GM18951 (cell line): ENCODE measurements at regions not wholly inside any gene's neighbourhood (a gene's known extent, or its start where the extent isn't known, plus 50 kb on each side); places are given as distances from the start of the nearest gene placed in this dataset.

ENCODE experiments used
- POLR2A ChIP-seq: IDR thresholded peaks from 4 replicates; pipeline ENCODE4 v1.6.1; 2011; ENCODE audit warnings: mild to moderate bottlenecking; ENCODE audit not compliant: insufficient read length, insufficient read depth; ENCODE audit errors: extremely low read depth
- in situ Hi-C: fragments of 300-500 bp; cut with MboI; formaldehyde crosslinking; loops from one replicate; pipeline ENCODE4 v1.12.0; 2022; ENCODE audit warnings: low sequenced_read_pairs, mixed read lengths, inconsistent platforms; ENCODE audit not compliant: unreplicated experiment

- in situ Hi-C loops = no loop called here
- no peak for TF ChIP-seq POLR2A
Observed at GRCh38 chr3:16079519-16079918, 95.0 kb upstream of the GALNT15 start.

GRCh38 chr3:16081661-16082060 is 92.8 kb upstream of the GALNT15 start:
- in situ Hi-C loops = no loop called here
- no peak for TF ChIP-seq POLR2A

- TF ChIP-seq POLR2A = no peak
- in situ Hi-C loops = no loop called here
Observed at GRCh38 chr3:16084887-16085286, 89.6 kb upstream of the GALNT15 start.

- no peak for TF ChIP-seq POLR2A
- in situ Hi-C loops = no loop called here
Observed at GRCh38 chr3:16085410-16085809, 89.1 kb upstream of the GALNT15 start.

- in situ Hi-C loops = no loop called here
- TF ChIP-seq POLR2A = no peak
Observed at GRCh38 chr3:16085884-16086608, 88.4 kb upstream of the GALNT15 start.

- no peak for TF ChIP-seq POLR2A
- in situ Hi-C loops = no loop called here
Observed at GRCh38 chr3:16086690-16087089, 87.8 kb upstream of the GALNT15 start.

GRCh38 chr3:16088496-16088895 is 86.0 kb upstream of the GALNT15 start:
- in situ Hi-C loops = no loop called here
- no peak for TF ChIP-seq POLR2A

GRCh38 chr3:16089521-16089920 is 85.0 kb upstream of the GALNT15 start:
- no peak for TF ChIP-seq POLR2A
- in situ Hi-C loops = no loop called here

- in situ Hi-C loops = no loop called here
- TF ChIP-seq POLR2A = no peak
Observed at GRCh38 chr3:16090024-16090423, 84.5 kb upstream of the GALNT15 start.

GRCh38 chr3:16090706-16091105 is 83.8 kb upstream of the GALNT15 start:
- in situ Hi-C loops = no loop called here

GRCh38 chr3:16092923-16093322 is 81.6 kb upstream of the GALNT15 start:
- TF ChIP-seq POLR2A = no peak
- in situ Hi-C loops = no loop called here

More at GRCh38 chr3:16090706-16091105, 83.8 kb upstream of the GALNT15 start:
- TF ChIP-seq POLR2A = no peak

- in situ Hi-C loops = no loop called here
- no peak for TF ChIP-seq POLR2A
Observed at GRCh38 chr3:16101295-16102186, 72.9 kb upstream of the GALNT15 start.

GRCh38 chr3:16102187-16102561 is 72.3 kb upstream of the GALNT15 start:
- TF ChIP-seq POLR2A = no peak
- in situ Hi-C loops = no loop called here

GRCh38 chr3:16102905-16103364 is 71.5 kb upstream of the GALNT15 start:
- TF ChIP-seq POLR2A = no peak
- in situ Hi-C loops = no loop called here

- in situ Hi-C loops = no loop called here
- TF ChIP-seq POLR2A = no peak
Observed at GRCh38 chr3:16103472-16103871, 71.0 kb upstream of the GALNT15 start.
